Forelimb muscle (tissue), 1 donor: ENCODE measurements at regions not wholly inside any gene's neighbourhood (a gene's known extent, or its start where the extent isn't known, plus 50 kb on each side); places are given as distances from the start of the nearest gene placed in this dataset.

Source experiments
- DNase-seq: peaks from one replicate; pipeline ENCODE4 v3.0.0-alpha.2; 2013; ENCODE audit warnings: low read depth

DNA sequence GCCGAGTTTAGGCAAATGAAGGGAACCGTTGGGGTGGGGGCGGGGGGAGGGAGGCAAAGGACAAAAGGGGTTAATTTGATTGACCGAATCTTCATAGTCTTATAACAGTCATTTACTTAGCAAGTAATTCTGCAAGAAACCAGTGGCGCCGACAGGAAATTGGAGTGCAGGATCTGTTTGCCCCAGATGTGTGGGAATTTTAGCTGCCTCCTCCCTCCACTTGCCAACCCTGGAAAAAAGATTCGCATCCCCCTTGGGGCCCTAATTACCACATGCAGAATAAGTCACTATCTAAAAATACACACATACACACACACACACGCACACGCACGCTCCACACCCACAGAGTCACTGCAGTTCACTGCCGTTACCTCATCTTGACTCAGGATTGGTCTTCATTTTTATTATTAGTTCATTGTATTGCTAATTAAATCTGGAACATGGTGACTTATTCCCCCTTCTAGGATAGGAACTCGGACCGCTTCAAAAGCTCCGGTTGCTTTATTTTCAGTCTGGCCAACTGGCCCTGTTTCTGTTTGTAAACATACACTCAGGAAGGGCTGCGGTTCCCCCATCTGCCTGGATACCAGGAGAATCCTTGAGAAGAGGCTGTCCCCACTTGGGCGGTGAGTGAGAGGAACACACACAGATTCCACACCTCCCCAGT, 241.6 kb upstream of the SALL1 start:
- no peak for DNase-seq

DNA sequence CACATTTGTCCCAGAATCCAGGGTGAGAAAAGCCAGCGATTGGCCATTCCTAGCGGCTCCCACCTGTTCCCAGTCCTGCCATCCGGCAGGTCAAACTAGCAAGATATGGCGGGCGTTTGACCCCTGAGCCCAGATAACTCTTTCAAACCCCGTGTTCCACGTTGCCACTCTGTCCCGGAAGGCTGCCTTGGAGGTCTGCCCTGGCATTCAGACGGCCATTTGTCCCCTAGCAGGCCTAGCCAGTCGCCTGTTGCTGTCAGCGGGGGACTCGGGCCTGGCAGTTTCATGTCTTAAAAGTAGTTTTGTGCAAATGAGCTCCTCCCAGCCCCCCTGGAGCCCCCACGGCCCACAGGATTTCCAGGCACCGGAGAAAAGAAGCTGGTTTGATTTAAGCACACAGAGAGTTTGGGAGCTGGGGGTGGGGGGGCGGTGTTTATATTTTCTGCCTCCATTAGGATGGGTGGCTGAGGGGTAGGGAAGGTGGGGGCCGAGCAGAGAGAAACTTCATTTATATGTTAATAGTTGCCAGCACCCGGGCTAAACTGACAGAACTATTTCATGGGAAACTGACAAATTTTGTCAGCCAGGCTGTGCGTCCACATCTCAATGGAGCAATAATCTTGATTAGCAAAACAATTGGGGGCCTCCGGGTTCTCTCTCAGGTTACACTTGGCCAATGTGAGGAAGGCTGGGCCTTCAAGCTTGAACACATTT, 240.9 kb upstream of the SALL1 start:
- DNase-seq: no peak

DNA sequence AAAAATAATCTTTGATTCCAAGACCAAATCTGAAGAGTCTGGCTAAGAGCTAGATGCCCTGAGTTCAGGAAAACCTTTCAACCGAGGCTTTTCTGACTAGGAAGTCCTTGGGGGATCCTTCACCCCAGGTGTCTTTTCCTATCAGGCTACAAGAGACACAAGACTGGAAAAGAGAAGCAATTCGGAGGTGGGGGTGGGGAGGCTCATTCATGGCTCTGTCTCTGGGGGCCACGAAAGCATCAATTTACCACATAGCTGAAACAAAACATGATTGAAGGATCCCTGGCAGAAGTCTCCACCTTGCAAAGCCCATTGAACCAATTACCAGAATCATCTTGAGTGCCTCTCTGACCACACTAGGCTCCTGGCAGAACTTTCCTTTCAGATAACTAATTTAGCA, 239.8 kb upstream of the SALL1 start:
- no peak for DNase-seq

DNA sequence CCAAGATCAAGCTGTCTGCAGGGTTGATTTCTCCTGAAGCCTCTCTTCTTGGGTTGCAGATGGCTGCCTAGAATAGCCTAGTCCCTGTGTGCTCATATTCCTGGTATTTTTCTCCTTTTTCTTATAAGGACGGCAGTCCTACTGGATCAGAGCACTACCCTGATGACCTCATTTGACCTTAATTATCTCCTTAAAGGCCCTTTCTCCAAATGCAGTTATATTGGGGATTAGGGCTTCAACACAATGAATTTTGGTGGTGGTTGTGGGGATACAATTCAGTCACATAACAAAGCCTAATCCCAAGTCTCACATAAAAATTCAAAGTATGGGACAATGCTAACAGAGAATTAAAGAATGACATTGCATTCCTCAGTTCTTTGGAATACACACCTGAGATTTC, 238.8 kb upstream of the SALL1 start:
- no peak for DNase-seq

DNA sequence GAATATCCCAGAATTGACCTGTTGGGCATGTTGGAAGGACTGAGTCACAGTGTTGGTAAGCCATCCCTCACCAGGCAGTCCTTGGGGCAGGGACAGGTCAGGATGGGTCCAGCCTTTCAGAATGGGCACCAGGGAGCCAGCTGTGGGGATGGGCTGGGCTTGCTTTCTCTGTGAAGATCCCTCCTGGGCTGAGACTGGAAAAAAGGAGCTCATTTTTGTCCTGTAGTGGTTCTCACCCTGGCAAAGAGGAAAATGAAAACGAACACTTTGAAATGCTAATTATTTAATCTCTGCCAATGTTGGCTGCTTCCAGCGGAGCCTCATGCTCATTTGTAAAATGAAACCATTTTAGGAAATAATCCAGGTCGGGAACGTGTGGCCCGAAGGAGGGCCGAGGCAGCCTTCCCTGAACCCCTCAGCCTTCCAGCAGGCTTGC, 237.5 kb upstream of the SALL1 start:
- no peak for DNase-seq

DNA sequence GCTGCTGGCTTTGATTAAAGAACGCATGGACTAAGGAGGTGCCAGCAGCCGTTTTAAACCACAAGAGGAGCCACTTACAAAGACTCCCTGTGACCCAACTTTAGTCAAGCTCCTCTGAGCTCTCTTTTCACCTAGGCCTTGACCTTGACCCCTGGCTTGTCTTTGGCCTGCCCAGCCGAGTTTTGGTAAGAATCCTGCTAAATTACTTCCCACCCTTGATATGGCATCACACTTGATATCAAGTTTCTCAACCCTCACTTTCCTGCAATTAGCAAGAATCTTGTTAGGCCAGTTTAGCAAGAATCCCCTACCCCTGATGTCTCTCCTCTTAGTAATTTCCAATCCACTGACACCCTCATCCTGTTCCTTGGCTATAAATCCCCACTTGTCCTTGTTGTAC, 232.8 kb upstream of the SALL1 start:
- DNase-seq: no peak

DNA sequence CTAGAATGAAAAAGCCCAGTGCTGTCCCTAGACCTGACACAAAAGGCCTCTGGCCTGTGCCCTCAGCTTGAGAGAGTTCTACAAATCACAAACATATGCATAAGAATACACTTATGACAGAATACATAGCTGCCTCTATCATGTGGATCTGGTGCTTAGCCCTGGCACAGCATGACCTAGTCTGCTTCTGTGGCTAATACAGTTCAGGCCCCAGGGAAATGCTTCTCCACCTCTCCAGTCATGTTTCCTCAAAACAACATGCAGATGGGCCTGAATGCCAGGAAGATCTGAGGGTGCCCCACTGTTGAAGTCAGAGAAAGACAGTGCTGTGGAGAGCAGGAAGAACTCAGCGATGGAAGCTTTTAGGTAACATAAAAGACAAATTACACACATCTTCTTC, 231.9 kb upstream of the SALL1 start:
- DNase-seq: no peak

DNA sequence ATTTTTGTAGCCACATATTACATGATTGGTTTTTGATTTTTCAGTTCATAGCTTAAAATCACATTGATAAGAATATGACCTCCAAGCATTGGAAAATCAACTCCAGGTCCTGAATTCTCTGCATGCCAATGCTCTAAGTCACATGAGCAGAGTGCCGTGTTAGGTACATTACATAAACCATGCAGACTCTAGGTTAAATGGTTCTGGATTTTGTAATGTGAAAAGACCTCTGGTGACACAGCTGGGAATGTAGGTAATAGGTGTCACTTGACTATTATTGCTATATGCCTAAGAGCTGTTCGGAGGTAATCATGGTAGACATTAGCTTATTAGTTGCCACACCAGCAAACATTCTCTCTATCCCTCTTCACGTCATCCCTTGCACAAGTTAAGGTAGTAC, 231.1 kb upstream of the SALL1 start:
- no peak for DNase-seq

DNA sequence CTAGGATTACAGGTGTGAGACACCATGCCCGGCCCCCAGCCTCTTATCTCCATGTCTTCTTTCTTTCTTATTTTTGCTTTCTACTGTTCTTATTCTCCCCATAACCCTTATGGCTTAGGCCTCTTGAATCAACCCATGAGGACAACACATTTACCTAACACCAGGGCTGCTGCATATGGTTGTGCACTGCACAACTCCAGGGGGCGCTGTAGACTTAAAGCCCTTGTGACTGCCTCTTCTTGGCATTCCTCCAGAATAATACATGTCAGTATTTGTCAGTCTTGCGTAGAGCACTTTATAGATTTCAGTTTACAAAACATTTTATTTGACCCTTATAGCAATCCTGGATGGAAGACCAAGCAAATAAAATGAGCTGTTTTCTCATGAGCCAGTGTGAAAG, 225.0 kb upstream of the SALL1 start:
- no peak for DNase-seq

DNA sequence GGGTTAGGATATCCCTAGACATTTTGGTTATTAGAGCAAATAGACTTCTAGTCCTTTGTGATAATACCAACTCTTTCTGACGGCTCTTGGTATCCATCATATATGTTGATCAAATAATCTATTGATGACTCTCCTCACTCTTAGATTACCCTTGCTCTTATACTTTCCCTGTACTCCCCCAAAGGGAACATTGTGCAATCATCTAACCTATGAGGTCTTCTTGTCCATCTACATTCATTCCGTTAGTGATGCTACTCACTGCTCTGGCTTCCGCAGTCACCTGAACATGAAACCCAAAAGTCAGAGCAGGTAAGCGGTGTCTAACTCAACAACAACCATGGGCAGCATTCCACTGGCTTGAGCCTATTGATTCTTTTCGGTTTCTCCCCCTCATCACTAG, 223.7 kb upstream of the SALL1 start:
- no peak for DNase-seq

DNA sequence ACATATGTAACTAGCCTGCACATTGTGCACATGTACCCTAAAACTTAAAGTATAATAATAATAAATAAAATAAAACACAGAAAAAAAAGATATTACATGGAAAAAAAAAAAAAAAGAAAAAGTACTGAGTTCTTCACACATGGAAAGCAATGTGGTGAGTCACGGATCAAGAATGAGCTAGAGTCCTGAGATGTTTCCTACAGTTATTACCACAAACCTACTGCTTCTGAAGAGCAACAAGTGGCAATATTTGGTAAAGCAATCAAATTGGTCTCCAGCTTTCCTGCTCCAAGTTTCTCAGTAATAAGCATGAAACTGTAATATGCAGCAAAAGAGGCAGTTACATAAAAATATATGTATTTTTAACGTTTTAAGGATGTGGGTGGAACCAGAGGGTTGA, 223.3 kb upstream of the SALL1 start:
- no peak for DNase-seq

DNA sequence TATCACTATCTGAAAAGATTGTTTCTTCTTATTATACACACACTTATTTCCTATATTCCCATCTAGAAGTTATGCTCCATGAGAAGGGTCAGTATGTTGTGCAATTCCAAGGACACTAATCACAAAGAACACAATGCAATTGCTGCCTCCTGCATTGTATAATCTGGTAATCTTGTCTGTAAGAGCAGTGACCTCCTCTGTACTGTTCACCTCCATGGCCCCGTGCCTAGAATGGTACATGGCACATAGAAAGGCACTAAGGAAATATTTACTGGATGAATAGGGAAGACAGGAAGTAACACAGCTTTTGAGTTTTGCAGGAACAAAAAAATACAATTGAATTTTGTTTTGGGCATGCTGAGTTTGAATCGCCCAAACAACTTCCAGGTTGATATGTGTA, 214.6 kb upstream of the SALL1 start:
- DNase-seq: no peak

DNA sequence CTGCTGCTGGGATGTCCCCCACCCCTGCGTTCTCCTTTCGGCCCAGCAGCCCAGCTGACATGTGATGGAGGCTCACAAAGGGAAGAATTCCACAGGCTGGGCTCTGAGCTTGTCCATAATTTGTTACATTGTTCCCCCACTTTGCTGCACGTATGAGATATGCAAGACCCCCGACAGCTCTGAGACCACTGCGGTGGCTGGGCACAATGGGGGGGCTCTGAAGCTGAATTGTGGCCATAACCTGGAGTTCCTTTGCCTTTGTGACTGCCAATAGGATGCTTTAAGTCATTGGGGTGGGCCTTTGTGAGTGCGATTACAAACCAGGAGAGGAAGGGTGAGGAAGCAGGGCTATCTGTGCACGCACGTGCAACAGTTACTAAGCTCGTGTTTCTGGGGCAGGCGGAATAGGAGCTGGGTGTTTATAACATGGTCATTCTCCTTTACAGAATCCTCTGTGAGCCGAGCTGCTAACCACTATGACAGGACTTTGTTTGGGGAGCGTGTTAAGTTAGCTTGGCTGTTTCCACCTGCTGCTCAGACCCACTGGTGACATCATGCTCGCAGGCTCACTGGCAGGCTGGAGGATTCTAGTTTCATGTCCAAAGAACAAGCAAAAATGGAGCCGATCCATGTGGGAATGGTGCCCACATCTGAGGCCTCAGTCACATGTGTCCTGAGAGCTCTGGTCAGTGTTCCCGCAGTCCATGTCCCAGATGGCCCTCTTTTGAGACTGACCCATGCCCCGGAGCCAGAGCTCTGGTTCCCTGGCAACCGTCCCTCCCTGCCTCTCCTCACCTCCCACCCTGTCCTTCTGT, 208.3 kb upstream of the SALL1 start:
- no peak for DNase-seq

DNA sequence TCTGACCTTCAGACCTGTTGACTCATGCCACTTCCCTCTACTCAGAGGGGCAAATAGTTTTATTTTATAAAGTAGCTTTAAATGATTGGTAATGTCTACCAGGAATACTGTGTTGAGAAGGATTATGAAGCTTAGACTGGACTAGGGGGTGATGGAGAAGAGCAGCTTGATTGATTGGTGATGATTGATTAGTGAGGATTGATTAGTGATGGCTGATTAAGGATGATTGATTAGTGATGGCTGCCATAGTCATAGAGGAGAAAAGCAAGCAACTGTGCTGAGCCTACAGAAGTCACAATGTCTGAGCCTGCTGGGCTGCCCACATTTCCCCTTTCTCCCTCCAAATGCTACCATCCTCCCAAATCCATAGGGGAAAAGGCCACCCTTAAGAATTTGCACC, 206.8 kb upstream of the SALL1 start:
- DNase-seq: no peak

DNA sequence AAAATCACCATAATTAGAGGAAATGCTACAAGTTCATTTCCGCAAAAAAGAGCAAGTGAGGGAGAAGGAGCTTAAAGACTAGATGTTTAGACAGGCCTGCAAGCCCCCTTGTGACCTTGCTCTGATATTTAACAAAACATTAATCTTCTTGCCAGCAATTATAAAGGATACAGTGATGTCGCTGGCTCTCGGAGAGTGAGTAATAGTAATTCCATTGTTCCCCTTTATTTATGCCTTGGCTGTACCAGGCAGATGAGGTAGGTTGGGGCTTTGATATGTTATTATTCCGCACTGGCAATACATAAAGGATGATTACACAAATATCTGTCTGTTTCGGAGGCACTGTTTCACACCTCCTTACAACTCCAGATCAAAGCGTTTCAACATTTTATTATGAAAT, 204.8 kb upstream of the SALL1 start:
- no peak for DNase-seq

DNA sequence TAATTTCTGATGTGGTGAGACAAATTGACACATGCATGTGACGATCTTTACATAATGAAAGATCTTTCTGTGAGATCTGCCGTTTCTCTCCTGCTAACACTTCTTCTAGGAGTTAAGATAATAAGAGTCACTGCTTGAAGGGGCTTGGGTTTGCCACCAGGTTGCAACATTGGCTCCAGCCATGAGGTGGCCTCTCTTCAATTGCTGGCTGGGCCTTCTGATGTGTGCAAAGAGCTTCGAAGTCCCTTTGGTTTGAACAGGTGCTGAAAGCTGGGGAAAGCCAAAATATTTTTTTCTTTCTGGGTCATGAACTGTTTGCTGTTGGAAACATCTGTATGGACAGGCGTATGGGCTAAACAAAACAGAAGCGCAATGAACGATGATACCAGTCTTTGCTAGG, 204.1 kb upstream of the SALL1 start:
- no peak for DNase-seq

DNA sequence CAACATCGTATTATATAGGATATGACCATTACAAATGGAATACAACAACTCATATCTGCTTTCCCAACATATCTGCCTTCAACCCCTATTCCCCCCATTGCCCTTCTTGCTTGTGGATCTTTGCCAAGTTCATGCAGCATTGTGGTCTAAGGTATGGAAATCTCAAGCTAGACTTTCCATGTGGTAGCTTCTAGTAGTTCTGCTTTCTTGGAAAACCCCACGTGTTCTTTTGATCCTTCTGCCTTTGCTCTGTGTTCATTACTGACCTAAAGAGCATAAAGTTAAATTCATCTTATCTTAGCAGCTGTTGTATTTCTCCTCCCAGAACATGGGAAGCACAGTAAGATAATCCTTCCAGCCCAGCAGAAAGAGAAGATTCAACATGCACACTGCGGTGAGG, 202.0 kb upstream of the SALL1 start:
- DNase-seq: no peak

DNA sequence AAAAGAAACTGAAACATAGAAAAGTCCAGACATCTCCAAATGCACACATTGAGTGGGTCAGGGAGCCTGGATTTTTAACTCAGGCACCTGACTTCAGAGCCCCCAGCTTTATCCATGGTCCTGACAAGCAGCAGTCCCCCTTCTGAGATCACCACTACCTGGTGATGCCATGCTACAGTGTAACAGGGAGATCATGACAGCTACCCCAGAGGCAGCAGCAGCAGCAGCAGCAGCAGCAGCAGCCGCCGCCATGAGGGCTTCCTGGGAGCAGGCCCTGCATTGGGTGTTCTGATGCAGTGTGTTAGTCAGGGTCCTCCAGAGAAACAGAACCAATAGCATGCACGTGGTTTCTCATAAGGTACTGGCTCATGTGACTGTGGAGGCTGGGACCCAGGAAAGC, 198.6 kb upstream of the SALL1 start:
- DNase-seq: no peak

DNA sequence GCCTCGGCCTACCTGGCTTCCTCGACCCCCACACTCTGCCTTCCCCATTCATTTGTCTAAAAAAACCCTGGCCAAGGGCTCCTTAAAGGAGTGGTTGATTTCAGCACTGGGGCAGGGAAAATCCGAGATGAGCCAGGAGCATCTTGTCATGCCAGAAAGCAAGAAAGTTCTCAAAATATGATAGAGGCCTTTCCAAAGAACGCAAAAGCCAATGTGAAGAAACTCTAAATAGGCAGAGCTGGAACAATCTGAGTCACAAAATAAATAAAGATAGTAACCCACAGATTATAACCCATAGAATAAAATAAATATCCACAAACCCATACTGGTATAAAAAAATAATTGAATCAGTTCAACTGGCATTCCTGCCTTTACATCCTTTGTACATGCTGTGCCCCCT, 192.3 kb upstream of the SALL1 start:
- DNase-seq: no peak

DNA sequence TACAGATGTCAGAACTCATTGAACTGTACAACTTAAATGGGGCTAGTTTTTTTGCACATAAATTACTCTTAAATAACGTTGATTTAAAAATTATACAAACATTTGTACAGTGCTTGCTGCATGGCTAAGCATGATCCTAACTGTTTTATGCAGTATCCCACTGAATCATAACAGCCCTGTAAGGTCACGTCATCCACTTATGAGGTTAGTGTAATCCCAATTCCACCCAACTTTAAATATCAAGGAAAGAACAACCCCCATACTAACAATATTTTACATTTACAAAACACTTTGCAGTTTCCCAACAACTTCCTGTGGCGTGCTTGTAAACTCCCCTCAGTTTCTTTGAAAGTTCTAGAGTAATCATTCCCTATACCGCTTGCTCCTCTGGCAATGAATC, 190.1 kb upstream of the SALL1 start:
- DNase-seq: no peak

DNA sequence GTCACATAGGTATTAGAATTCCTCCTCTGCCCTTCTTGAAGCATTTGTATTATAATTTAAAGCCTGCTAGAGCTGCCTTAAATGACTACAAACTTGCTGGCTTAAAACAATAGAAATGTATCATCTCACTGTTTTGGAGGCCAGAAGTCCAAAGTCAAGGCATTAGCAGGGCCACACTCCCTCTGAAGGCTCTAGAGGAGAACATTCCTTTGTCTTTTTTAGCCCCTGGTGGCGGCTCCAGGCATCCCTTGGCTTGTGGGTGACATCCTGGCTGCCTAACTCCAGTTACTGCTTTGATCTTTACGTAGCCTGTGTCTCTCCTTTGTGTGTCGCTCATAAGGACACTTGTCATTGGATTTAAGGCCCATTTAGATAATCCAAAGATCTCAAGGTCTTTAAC, 186.6 kb upstream of the SALL1 start:
- DNase-seq: no peak

DNA sequence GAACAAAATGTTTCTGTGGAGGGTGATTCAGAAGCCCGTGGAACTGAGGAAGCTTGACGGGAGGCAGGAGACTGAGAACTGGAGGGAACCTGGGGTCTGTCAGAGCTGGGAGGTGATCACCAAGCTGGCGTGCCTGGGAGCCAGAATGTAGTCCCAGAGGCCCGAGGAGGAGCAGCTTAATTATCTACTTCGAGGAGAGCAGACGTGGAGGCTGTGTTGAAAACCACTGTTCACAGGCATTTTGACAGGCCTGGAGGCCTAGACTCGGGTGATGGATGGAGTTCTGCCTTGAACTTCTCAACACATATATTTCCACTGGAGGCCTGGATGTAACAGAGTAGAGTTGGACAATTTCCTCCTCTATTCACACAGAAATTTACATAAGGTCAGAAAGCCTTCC, 177.7 kb upstream of the SALL1 start:
- no peak for DNase-seq

DNA sequence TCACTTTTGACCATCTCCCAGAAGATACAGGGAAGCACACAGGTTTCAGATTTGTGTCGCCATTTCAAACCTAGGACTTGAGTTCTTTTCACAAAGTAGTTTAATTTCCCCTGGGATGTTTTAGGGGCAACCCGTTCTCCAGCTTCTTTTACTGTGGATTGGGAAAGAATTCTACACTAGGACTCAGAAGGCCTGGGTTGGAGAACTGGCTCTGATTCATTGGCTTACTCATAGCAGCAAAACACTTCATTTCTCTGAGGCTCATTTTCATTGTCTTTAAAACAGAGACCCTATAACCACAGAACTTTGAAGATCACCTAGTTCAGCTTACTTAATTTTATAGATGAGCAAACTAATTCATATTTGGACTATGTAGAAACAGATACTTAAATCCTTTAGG, 175.9 kb upstream of the SALL1 start:
- DNase-seq: no peak
